IMR-90 (cell line): ENCODE measurements at regions not wholly inside any gene's neighbourhood (a gene's known extent, or its start where the extent isn't known, plus 50 kb on each side); places are given as distances from the start of the nearest gene placed in this dataset.

Source experiments
- ATAC-seq: fragments of 200-7000 bp; cut with Tn5 transposase; 2 replicates; pipeline ENCODE4 v1.9.1; 2020; ENCODE audit warnings: low read depth, mild to moderate bottlenecking, moderate library complexity
- BruUV-seq: library from RNA; stranded (reverse); fragments of 400-500 nt; replicated peaks from 2 replicates; lab custom pipeline; 2021; lab: Mats Ljungman, UMichigan
- CTCF ChIA-PET: fragments of 300-600 bp; formaldehyde crosslinking; extraction: SDS; loops from one replicate; lab custom pipeline; 2021; ENCODE audit warnings: antibody characterized with exemption; lab: Yijun Ruan, JAX
- POLR2A ChIA-PET: fragments of 300-600 bp; sonication (Branson Sonifier 250); formaldehyde crosslinking; loops from one replicate; lab custom pipeline; 2022; ENCODE audit warnings: antibody characterized with exemption; ENCODE audit not compliant: unreplicated experiment; lab: Charles Lee
- DNase-seq: peaks from one replicate; pipeline ENCODE4 v3.0.0; 2013
- H2AFZ ChIP-seq: replicated peaks from 2 replicates; pipeline ENCODE3; 2013; ENCODE audit warnings: low read length, mild to moderate bottlenecking; ENCODE audit not compliant: poor library complexity
- H2AK5ac ChIP-seq: 2 replicates; pipeline ENCODE4 v1.6.1; 2013; ENCODE audit warnings: low read depth, low read length, inconsistent platforms
- H2AK9ac ChIP-seq: replicated peaks from 2 replicates; pipeline ENCODE3; 2013; ENCODE audit warnings: mild to moderate bottlenecking, low read depth, low read length, moderate library complexity; ENCODE audit not compliant: poor library complexity
- H2BK120ac ChIP-seq: 2 replicates; pipeline ENCODE4 v1.6.1; 2013; ENCODE audit warnings: low read depth, low read length, inconsistent platforms
- H2BK15ac ChIP-seq: 3 replicates; pipeline ENCODE4 v1.6.1; 2013; ENCODE audit warnings: low read depth, low read length, inconsistent platforms
- H2BK20ac ChIP-seq: 2 replicates; pipeline ENCODE4 v1.6.1; 2013; ENCODE audit warnings: low read depth, mild to moderate bottlenecking, inconsistent platforms, low read length, moderate library complexity
- H2BK5ac ChIP-seq: 2 replicates; pipeline ENCODE4 v1.6.1; 2013; ENCODE audit warnings: mild to moderate bottlenecking, low read depth, low read length, inconsistent platforms; ENCODE audit not compliant: poor library complexity, severe bottlenecking
- H3K14ac ChIP-seq: replicated peaks from 2 replicates; pipeline ENCODE4 v1.6.1; 2013; ENCODE audit warnings: low read depth, low read length, inconsistent platforms
- H3K18ac ChIP-seq: 2 replicates; pipeline ENCODE4 v1.6.1; 2013; ENCODE audit warnings: low read depth, low read length, control low read depth
- H3K23ac ChIP-seq: 2 replicates; pipeline ENCODE4 v1.6.1; 2013; ENCODE audit warnings: low read depth, low read length, inconsistent platforms
- H3K27ac ChIP-seq: 2 replicates; pipeline ENCODE4 v1.5.1; 2013; ENCODE audit warnings: mild to moderate bottlenecking, control low read depth, low read length; ENCODE audit not compliant: insufficient read depth
- H3K27me3 ChIP-seq: 2 replicates; pipeline ENCODE4 v1.6.1; 2013; ENCODE audit warnings: low read length; ENCODE audit not compliant: control insufficient read depth, insufficient read depth
- H3K36me3 ChIP-seq: 2 replicates; pipeline ENCODE4 v1.6.1; 2013; ENCODE audit warnings: low read length, mixed read lengths; ENCODE audit not compliant: control insufficient read depth, insufficient read depth
- H3K4ac ChIP-seq: 2 replicates; pipeline ENCODE4 v1.6.1; 2013; ENCODE audit warnings: low read depth, low read length, inconsistent platforms
- H3K4me1 ChIP-seq: 2 replicates; pipeline ENCODE4 v1.6.1; 2013; ENCODE audit warnings: low read length, mixed read lengths; ENCODE audit not compliant: control insufficient read depth, insufficient read depth
- H3K4me2 ChIP-seq: 2 replicates; pipeline ENCODE4 v1.6.1; 2013; ENCODE audit warnings: low read depth, mild to moderate bottlenecking, control low read depth, low read length, moderate library complexity
- H3K4me3 ChIP-seq: 2 replicates; pipeline ENCODE4 v1.5.1; 2013; ENCODE audit warnings: low read depth, mild to moderate bottlenecking, control low read depth, low read length, moderate library complexity; ENCODE audit not compliant: insufficient read depth
- H3K56ac ChIP-seq: 2 replicates; pipeline ENCODE4 v1.6.1; 2013; ENCODE audit warnings: low read length, inconsistent platforms; ENCODE audit not compliant: insufficient read depth; ENCODE audit errors: extremely low read depth
- H3K79me1 ChIP-seq, 2 experiments: 2 replicates each; pipeline ENCODE4 v1.6.1; 2013; ENCODE audit warnings: low read length in 2 of 2, inconsistent platforms in 1 of 2, low read depth in 1 of 2
- H3K9ac ChIP-seq: 2 replicates; pipeline ENCODE4 v1.6.1; 2013; ENCODE audit warnings: low read depth, low read length, control low read depth
- H3K9me1 ChIP-seq: 2 replicates; pipeline ENCODE4 v1.6.1; 2013; ENCODE audit warnings: low read length, inconsistent platforms; ENCODE audit not compliant: insufficient read depth
- H3K9me3 ChIP-seq: 2 replicates; pipeline ENCODE4 v1.6.1; 2013; ENCODE audit warnings: low read length; ENCODE audit not compliant: control insufficient read depth, insufficient read depth
- H4K20me1 ChIP-seq: 2 replicates; pipeline ENCODE4 v1.6.1; 2013; ENCODE audit warnings: low read length, inconsistent platforms; ENCODE audit not compliant: insufficient read depth
- H4K5ac ChIP-seq: 2 replicates; pipeline ENCODE4 v1.6.1; 2013; ENCODE audit warnings: mild to moderate bottlenecking, low read depth, low read length, control low read depth
- H4K8ac ChIP-seq, 2 experiments: 2 replicates each; pipeline ENCODE4 v1.6.1; 2013; ENCODE audit warnings: low read depth in 2 of 2, low read length in 2 of 2, control low read depth in 1 of 2, inconsistent platforms in 1 of 2
- H4K91ac ChIP-seq: 2 replicates; pipeline ENCODE4 v1.6.1; 2013; ENCODE audit warnings: low read depth, low read length, inconsistent platforms; ENCODE audit not compliant: insufficient read depth
- BHLHE40 ChIP-seq: fragments of 150-350 bp; IDR thresholded peaks from 2 replicates; pipeline ENCODE4 v1.6.1; 2016; ENCODE audit warnings: mild to moderate bottlenecking, low read depth, low read length
- CEBPB ChIP-seq: IDR thresholded peaks from 2 replicates; pipeline ENCODE4 v1.6.1; 2012; ENCODE audit warnings: low read depth, low read length, improper control_type of control experiment
- CHD1 ChIP-seq: IDR thresholded peaks from 2 replicates; pipeline ENCODE4 v1.6.1; 2012; ENCODE audit warnings: low read depth, low read length, improper control_type of control experiment
- FOS ChIP-seq: fragments of 150-350 bp; IDR thresholded peaks from 2 replicates; pipeline ENCODE4 v1.6.1; 2016; ENCODE audit warnings: low read depth, low read length
- MAFK ChIP-seq: IDR thresholded peaks from 2 replicates; pipeline ENCODE4 v1.6.1; 2012; ENCODE audit warnings: low read depth, low read length, improper control_type of control experiment
- MAZ ChIP-seq: IDR thresholded peaks from 2 replicates; pipeline ENCODE4 v1.6.1; 2012; ENCODE audit warnings: low read depth, mild to moderate bottlenecking, low read length, improper control_type of control experiment, moderate library complexity, borderline replicate concordance
- MXI1 ChIP-seq: IDR thresholded peaks from 2 replicates; pipeline ENCODE4 v1.6.1; 2012; ENCODE audit warnings: low read depth, mild to moderate bottlenecking, low read length, moderate library complexity, borderline replicate concordance
- NFE2L2 ChIP-seq: fragments of 150-350 bp; IDR thresholded peaks from 2 replicates; pipeline ENCODE4 v1.6.1; 2016; ENCODE audit warnings: low read depth, mild to moderate bottlenecking, low read length
- POLR2A ChIP-seq: IDR thresholded peaks from 2 replicates; pipeline ENCODE4 v1.6.1; 2012; ENCODE audit warnings: mild to moderate bottlenecking, low read depth, low read length
- RAD21 ChIP-seq: IDR thresholded peaks from 2 replicates; pipeline ENCODE4 v1.6.1; 2012; ENCODE audit warnings: low read length, improper control_type of control experiment
- RCOR1 ChIP-seq: IDR thresholded peaks from 2 replicates; pipeline ENCODE4 v1.6.1; 2012; ENCODE audit warnings: mild to moderate bottlenecking, low read length, improper control_type of control experiment; ENCODE audit not compliant: insufficient replicate concordance
- RFX5 ChIP-seq: IDR thresholded peaks from 2 replicates; pipeline ENCODE4 v1.8.0; 2012; ENCODE audit warnings: low read depth, mild to moderate bottlenecking, low read length, moderate library complexity
- SMC3 ChIP-seq: fragments of 150-350 bp; IDR thresholded peaks from 2 replicates; pipeline ENCODE4 v1.6.1; 2016; ENCODE audit warnings: low read depth, mild to moderate bottlenecking, antibody characterized with exemption, low read length, moderate library complexity
- USF2 ChIP-seq: fragments of 150-350 bp; IDR thresholded peaks from 2 replicates; pipeline ENCODE4 v1.6.1; 2017; ENCODE audit warnings: mild to moderate bottlenecking, antibody characterized with exemption, low read length, low read depth
- WGBS, 2 experiments: methylation state at CpG; one replicate each; pipeline versions ENCODE4 v1.1.5 to v1.1.7; 2013; ENCODE audit warnings: missing lambda C conversion rate in 2 of 2; ENCODE audit not compliant: insufficient read length in 1 of 2; ENCODE audit errors: extremely low coverage in 2 of 2; 5-methylcytosine and 5-hydroxymethylcytosine counted together
- dilution Hi-C: fragments of 300-500 bp; cut with HindIII; formaldehyde crosslinking; loops from one replicate; pipeline ENCODE4 v1.14.3; 2018; ENCODE audit warnings: low sequenced_read_pairs; ENCODE audit not compliant: unreplicated experiment
- in situ Hi-C: fragments of 300-500 bp; cut with MboI; formaldehyde crosslinking; loops from 3 replicates; pipeline ENCODE4 v1.14.3; 2019; ENCODE audit warnings: low sequenced_read_pairs, inconsistent platforms, mixed read lengths
- intact Hi-C: fragments of 100-400 bp; cut with micrococcal nuclease; formaldehyde crosslinking; loops from 2 replicates; pipeline ENCODE4 v1.10.0; 2022
- TF ChIP-seq, protein P1 (sequence below): conservative IDR thresholded peaks from 2 replicates; pipeline ENCODE4 v1.5.1; 2012; ENCODE audit warnings: mild to moderate bottlenecking, low read depth, low read length, improper control_type of control experiment
- TF ChIP-seq, protein P2 (sequence below): fragments of 150-350 bp; IDR thresholded peaks from 2 replicates; pipeline ENCODE4 v1.6.1; 2016; ENCODE audit warnings: low read depth, mild to moderate bottlenecking, low read length, moderate library complexity, borderline replicate concordance

DNA sequence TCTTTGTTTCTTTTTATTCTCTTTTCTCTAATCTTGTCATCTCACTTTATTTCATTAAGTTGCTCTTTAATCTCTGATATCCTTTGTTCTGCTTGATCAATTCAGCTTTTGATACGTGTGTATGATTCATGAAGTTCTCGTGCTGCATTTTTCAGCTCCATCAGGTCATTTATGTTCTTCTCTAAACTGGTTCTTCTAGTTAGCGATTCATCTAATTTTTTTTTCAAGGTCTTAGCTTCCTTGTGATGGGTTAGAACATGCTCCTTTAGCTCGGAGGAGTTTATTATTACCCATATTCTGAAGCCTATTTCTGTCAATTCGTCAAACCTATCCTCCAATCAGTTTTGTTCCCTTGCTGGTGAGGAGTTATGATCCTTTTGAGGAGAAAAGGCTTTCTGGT lies 1045.0 kb upstream of the ADGRL3 start:
- no CpG with 5 or more reads among the region's 5 CpGs for WGBS, 2 experiments
- no peaks in the 10 kb centered on the region for H3K4me1 ChIP-seq
- in situ Hi-C loops = no loop called here

More for the DNA sequence above, 1045.0 kb upstream of the ADGRL3 start:
- intact Hi-C loops (no loop called here), dilution Hi-C loops (no loop called here)
- Histone ChIP-seq H2BK5ac (no peak overlapping the region), H3K4me2 (no peak overlapping the region), H3K9ac (no peak overlapping the region), H2BK15ac (no peak overlapping the region), H3K18ac (no peak overlapping the region), H3K23ac (no peak overlapping the region), H3K9me1 (no peaks in the 10 kb centered on the region), H2AK5ac (no peak overlapping the region), H2BK120ac (no peak overlapping the region), H3K27me3 (no peaks in the 10 kb centered on the region), H2AK9ac (no peak overlapping the region), H2BK20ac (no peak overlapping the region), H3K4me3 (no peak overlapping the region), H4K5ac (no peak overlapping the region), H4K20me1 (no peaks in the 10 kb centered on the region), H3K36me3 (no peaks in the 10 kb centered on the region), H3K14ac (no peak overlapping the region), H4K8ac (no peak overlapping the region), H3K9me3 (peaks cover 3% of the 10 kb centered on the region; the same call in 1 of the 2 replicates), H3K4ac (no peak overlapping the region), H3K27ac (no peak overlapping the region), H3K79me1 (no peaks in the 10 kb centered on the region), H2AFZ (no peak overlapping the region), H3K56ac (no peak overlapping the region), H4K91ac (no peak overlapping the region)
- ChIA-PET POLR2A (no interaction called here), CTCF (no interaction called here)
- BruUV-seq = no TSS peak
- DNase-seq (no peak), ATAC-seq (no peak)
- TF ChIP-seq FOS (no peak), POLR2A (no peak), USF2 (no peak), RFX5 (no peak), MAFK (no peak), CEBPB (no peak), MAZ (no peak), MXI1 (no peak), RCOR1 (no peak), SMC3 (no peak), NFE2L2 (no peak), RAD21 (no peak), CHD1 (no peak), BHLHE40 (no peak)
- TF ChIP-seq, protein P1, sequence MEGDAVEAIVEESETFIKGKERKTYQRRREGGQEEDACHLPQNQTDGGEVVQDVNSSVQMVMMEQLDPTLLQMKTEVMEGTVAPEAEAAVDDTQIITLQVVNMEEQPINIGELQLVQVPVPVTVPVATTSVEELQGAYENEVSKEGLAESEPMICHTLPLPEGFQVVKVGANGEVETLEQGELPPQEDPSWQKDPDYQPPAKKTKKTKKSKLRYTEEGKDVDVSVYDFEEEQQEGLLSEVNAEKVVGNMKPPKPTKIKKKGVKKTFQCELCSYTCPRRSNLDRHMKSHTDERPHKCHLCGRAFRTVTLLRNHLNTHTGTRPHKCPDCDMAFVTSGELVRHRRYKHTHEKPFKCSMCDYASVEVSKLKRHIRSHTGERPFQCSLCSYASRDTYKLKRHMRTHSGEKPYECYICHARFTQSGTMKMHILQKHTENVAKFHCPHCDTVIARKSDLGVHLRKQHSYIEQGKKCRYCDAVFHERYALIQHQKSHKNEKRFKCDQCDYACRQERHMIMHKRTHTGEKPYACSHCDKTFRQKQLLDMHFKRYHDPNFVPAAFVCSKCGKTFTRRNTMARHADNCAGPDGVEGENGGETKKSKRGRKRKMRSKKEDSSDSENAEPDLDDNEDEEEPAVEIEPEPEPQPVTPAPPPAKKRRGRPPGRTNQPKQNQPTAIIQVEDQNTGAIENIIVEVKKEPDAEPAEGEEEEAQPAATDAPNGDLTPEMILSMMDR = no peak
- TF ChIP-seq, protein P2, sequence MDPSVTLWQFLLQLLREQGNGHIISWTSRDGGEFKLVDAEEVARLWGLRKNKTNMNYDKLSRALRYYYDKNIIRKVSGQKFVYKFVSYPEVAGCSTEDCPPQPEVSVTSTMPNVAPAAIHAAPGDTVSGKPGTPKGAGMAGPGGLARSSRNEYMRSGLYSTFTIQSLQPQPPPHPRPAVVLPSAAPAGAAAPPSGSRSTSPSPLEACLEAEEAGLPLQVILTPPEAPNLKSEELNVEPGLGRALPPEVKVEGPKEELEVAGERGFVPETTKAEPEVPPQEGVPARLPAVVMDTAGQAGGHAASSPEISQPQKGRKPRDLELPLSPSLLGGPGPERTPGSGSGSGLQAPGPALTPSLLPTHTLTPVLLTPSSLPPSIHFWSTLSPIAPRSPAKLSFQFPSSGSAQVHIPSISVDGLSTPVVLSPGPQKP = no peak
